ENCODE measurements at regions not wholly inside any gene's neighbourhood (a gene's known extent, or its start where the extent isn't known, plus 50 kb on each side); places are given as distances from the start of the nearest gene placed in this dataset.

DNA sequence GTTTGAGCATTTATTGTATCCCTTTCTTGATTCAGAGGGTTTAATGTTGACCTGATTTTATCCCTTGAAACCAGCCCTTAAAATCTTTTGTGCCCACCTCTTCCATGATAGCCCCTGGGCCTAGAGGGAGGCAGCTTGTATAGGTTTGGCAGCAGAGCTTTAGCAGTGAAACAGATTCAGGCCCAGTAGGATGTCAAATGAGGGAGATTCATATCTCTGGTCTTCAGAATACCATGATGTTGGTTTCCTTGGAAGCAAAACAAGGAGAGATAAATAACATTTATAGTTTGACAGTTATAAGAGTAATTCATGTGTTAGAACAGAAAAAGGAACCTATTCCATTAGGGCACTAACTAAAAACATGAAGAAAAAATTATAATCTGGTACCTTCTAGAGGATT is 649.2 kb downstream of the METTL4 start:
- no peak for DNase-seq (ENCODE audit: low read depth)

DNA sequence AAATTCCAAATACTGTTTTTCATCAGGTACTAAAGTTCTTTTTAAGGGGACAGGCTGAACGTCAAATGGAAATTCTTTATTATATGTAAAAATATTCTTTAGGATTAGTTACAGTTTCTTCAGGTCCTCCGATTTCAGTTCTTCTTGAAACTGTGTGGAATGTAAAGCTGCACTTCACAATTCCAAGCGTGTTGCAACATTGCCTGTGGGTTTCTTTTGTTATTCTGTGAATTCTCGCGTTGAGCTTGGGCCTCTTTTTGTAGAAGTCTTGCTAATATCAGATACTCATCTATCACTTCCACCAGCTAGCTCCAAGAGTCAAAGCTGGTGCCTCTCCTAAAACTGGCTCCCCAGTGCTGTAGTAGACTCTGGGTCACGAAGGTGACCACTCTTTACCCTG is 642.6 kb downstream of the METTL4 start:
- DNase-seq (ENCODE audit: low read depth): no peak

DNA sequence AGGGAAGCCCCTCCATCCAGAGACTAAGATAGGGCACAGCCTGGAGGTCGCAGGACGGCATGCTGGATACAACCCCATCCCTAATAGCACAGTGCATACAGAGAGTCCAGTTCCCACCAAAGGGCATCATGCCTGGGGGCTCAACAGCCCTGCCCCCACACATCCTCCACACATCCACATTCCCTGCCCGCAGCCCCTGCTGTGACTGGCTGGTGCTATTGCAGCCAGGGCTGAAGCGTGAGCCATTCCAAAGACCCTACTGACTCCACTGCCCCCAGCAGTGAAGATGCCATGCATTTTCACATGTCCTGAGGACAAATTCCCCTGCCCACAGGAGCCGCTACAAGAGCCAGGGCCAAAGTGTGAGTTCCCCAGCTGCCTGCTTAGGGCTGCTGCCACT is 641.6 kb downstream of the METTL4 start:
- DNase-seq (ENCODE audit: low read depth): no peak

DNA sequence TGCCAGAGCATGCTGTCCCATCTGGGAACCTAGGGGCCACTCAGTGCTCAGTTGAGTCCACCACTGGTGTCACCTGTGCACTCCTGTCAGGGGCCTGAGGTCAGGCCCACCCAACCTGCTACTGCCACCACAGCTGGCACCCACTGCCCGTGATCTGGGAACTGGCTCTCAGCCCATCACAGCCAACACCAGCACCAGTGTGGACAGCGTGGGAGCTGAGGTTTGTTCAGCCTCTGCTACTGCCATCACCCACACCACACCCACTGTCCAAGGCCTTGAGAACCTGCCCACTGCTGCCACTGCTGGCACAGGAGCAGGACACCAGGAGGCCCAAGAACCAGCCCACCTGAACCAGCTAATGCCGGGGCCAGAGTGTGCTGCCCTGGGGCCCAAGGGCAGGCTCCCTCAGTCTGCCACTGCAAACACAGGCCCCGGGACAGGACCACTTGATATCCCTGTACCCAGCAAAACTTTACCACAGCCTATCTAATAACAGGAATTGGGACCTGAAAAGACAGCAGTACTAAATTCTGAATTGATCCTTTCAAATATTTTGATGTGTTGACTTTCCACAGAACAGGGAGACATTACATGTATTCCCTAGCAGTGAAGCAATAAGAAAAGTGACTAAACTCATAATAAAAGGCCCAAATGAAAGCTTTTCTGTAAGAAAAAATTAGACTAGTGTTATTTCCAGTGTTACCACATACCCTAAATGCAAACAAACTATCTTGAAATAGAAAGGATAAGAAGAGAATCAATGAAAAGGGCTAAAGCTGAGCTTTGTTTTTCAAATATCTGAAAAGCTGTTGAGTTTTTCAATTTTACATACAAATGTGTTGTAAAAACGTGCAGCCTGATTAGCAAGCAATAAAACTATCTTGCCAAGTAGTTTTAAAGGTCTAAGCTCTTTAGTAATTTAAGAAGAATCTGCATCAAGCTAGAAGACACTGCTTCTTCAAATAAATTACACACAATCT is 640.7 kb downstream of the METTL4 start:
- DNase-seq (ENCODE audit: low read depth): no peak

DNA sequence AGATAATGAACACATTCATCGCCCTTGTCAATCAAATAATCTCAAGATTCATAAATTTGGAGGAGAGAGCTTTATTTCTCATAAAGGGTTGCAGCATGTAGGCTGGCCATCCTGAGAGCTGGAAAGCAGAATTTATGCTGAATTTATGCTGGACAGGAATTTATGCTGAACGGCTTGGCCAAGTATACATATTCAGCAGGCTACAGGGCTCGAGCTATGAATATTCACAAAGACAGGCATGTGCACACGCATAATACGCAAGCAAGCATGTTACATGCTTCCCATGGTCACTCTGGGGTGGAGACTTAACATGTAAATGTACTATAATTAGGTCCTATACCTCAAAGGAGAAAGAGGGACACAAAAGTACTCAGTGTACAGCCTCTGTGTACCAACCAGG is 618.8 kb downstream of the METTL4 start:
- no peak for DNase-seq (ENCODE audit: low read depth)

DNA sequence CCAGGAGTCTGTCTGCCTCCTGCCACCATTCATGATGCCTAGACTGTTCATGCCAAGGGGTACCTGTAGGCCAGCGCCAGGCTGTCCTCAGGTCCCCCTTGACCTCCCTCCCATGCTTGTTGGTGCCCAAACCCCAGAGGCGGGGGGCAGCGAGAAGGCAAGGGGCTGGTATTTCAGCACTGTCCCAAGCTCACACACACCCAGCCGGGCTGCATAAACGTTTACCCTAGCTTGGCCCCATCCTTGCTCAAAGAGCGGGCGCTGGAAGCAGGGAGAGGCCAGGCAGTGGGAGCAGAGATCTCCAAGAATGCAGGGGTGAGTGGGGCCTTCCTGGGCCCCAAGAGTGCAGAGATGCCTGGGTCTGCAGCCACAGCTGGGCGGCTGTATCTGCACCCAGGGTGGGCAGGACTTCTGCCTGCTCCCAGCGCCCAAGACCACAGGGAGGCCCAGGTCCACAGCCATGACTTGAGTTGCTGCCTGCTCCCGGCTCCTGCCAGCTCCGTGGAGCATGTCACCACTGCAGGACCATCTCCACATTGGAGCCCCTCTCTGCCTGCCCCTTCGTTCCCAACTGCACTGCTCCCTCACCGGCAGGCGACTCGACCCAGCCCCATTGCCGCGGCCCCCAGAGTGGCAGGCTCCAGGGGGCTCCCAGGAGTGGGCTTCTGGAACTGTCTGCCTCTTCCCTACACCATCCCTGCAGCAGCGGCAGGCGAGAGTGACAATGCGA is 616.6 kb downstream of the METTL4 start:
- no peak for DNase-seq (ENCODE audit: low read depth)

DNA sequence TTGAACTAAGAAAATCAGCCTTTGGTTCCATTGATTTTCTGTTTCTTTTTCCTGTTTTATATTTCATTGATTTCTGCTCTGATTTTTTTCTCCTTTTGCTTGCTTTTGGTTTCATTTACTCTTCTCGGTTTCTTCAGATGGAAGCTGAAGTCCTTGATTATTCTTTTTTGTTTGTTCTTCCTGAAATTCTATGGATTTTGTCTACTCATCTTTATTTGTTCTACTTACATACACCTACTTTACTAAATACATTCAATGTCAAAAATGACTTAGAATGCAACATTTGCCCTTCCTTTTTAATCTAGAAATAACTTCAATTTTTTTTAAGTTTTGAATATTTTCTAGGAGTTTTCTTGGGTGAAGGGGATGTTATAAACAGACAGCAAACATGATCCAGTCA is 612.5 kb downstream of the METTL4 start:
- no peak for DNase-seq (ENCODE audit: low read depth)

DNA sequence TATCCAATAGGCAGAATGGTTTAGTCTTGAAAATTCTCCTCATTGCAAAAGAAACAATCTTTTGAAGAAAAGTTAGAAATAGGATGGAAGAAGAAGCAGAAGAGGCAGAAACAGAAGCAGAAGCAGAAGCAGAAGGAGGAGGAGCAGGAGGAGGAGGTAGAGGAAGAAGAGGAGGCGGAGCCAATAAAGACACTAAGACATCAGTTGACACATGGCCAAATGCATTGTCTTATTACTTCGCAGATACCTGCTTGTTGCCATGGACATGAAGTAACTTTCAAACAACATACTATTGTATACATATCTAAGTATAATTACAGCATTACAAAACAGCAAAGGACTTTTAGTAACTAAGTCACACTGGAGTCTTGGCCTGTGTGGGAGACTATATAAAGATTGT is 606.3 kb downstream of the METTL4 start:
- no peak for DNase-seq (ENCODE audit: low read depth)

DNA sequence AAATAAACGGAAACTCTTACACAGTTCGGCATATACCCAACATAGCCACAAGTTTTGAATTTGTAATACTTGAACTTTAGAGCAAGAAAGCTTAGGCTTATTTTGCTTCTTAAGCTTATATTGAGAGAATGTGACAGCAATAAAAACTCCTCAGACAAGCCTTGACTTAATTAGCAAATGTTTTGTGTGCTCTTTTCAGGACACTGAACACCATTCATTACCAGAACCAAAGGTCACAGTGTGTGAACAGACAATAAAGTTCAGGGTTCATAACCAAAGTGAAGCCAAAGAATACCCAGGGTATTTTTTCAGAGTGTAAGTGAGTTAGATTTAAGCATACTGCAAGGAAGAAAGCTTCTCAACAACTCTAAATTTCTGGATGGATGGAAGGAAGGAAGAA is 605.8 kb downstream of the METTL4 start:
- DNase-seq (ENCODE audit: low read depth): no peak

DNA sequence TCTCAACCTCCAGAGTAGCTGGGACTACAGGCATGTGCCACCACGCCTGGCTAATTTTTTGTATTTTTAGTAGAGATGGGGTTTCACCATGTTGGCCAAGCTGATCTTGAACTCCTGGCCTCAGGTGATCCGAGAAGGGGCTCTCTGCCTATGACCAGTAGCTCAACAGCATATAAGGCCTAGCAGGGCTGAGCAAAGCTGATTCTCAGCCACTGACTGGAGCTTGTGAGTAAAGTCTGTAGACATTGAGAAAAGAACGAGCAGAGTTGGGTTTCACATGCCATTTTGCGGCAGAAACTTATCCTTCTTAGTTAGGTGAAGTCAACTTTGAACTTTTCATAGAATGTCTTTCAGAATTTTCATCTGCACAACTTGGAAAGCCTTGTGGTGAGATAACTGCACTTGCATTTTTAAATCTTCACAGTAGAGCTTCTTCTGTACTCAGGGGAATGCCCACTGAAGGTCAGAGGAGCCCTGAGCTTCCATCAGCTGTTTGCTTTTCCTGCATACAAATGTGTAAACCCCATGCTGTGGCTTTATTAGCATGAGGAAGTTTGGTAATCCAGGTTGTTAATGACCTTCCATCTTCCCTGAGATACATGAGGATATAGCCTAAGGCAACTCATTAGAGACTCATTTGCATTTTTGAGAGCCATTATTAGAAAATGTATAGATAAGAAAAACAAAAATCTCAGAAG is 602.4 kb downstream of the METTL4 start:
- no peak for DNase-seq (ENCODE audit: low read depth)

DNA sequence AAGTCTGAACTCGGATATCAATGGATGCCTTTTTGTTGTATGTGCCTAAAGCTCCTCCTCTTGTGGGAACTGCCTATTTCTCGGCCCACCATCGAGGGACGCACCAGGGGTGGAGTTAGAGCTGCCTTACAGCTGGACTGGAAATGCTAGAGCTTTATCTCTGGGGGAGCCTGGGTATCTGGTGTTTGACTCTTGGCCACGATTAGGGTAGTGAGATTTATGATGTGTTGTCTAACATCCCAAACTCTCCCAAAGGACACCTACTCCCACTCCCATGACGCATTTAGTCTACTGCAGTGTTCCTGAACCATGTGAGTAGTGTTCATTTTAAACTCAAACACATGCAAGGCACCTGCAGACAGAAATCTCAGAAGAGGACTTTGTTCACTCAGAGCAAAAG is 594.8 kb downstream of the METTL4 start:
- no peak for DNase-seq (ENCODE audit: low read depth)

DNA sequence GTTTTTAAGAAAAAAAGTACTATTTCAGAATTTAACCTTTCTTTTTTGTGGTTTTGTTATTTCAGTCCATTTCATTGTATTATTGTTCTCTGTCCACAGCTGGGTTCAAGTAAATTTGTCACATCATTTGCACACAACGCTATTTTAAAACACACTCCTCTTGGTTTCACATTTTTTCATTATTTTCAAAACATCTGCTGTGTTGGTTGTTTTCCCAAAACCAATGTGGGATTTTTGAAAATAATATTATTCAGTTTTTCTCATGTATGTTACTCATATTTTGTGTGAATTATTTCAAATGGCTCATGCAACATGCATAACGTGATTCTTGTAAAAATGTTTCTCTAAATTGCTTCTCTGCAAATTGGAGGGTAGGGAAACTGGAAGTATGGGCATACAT is 589.2 kb downstream of the METTL4 start:
- DNase-seq (ENCODE audit: low read depth): no peak

DNA sequence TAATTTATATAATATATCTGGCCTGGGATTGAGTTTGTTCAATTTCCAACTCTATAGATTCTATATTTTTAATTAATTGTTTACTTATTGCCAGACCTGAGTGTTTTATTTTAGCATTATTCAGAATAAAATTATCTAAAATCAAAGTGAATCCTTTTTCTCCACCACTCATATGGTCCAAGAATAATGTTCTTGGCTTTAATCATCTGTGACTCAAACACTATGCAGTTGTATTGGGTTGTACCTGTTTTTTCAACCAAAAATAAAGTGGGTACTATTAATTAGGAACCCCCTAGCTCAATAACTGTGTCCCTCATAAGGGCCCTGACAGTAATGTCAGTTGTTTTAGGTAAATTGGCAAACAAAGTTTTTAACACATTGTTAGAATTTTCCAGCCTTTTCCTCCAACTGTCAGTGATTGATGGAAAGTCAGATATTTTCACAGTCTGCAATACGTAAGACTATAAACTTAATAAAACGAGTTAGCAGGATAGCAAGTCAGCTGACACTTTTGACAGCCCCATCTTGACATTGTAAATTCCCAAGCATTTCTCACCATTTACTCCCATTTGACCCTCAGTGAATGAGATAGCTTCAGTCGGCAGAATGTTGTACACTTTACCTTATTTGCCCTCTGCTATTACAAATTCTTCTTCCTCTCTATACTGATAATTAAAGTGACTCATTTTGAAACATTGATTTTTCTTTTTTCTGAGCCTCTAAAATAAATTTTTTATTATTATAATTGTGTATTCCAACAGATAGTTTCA is 587.4 kb downstream of the METTL4 start:
- DNase-seq (ENCODE audit: low read depth): no peak

DNA sequence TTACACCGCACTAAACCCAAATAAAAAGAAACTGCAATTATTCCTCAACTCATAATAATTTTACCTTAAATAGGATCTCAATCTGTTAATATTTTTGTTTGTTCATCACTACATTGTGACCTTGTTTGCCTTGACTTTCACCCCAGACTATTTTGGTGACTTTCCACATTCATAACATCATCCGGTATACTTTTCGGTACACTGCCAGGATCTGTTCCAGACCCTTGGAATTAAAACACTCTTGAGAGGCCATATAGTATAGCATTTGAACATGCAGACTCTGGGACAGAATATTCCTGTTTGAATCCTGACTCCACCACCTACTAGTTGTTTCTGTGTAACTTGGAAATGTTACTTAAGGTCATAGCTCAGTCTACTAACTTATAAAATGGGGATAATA is 577.4 kb downstream of the METTL4 start:
- DNase-seq (ENCODE audit: low read depth): no peak

DNA sequence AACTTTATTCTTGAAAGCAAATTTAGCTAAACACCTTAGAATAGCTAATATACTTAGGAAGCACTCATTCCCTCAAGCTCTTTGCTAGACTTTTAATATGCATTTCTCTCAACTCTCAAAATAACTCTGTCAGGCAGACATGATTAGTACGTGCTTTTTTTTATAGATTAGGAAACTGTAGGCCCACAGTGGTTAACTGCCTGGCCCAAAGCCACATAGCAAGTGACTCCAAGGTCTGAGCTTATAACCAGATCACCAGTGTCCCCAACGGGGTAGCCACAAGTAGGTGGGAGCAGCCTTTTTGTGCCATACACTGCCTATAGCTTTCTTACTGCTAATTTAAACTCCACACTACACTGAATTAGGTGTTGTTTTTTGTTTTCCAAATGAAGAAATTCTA is 576.8 kb downstream of the METTL4 start:
- no peak for DNase-seq (ENCODE audit: low read depth)

DNA sequence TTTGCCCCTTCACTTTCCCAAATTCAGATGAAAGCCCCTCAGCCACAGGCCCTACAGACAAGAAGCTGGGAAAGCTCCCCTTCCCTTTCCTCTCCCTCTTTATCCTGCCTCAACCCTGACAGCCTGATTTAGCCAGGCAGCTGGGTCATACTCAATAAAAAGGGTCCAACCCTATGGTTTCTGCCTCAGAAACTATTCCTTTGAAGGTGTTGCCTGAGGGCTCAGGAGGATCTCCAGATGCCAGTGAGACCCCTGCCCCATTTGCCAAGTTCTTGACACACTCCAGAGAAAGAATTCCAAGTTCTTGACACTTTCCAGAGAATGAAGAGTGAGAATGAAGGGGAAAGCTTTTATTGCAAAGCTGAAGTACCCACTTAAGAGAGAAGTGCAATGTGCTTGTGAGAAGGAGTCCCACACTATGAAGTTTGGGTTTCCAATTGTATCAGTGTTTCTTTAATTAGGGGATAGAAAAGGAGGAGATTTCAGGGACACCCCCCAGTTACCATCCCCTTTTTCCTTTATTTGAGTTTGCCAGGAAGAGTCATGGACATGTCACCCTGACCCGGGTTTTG is 576.2 kb downstream of the METTL4 start:
- DNase-seq (ENCODE audit: low read depth): no peak

DNA sequence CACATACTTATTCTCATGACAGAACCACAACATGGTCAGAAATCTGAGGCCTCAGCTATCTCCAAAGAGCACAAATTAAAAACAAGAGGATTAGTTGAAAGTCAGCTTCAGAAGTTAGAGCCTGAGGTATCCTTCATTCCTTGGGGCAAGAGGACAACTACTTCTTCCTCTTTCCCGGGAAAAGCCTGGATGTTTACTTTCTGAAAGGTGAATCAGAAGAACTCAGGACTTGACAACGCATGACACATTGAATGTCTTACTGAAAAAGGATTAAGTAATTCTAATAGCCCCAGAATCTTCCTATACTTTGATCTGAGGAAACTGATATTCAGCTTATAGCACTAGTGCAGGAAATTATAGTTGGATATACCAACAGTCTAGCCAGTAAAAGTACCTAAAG is 573.2 kb downstream of the METTL4 start:
- no peak for DNase-seq (ENCODE audit: low read depth)

DNA sequence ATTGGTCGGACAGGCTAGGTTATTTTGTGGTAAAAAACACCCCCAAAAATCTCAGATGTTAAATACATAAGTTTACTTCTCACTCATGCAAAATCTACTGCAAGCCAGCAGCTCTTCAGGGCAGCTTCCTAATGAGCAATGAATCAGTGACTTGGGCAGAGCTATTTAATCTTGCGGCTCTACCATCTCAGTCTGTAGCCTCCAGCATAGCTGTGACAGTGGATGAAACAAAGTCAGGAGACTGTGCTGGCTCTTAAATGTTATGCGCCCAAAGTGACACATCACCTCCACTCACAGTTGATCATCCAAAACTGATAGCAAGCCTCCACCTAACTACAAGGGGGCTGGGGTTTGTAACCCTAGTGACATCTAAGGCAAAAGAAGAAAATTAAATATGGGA is 571.9 kb downstream of the METTL4 start:
- no peak for DNase-seq (ENCODE audit: low read depth)

DNA sequence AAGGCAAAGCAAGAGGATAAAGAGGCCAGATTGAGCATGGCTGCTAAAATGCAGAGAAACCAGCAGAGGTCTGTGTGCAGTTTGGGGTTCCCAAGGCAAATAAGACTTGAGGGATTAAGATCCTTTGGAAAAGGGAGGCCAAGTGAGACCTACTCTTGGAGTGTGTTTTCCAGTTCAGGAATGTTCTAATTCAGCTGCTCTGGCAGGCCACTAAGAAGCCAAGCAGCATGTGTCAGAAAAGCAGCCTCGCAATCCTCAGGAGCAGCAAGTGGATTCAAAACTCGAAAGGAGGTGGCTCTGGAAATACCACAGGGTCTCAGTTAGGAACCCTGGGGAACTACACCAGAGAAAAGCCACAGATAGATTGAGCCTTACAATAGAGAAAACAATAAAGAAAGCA is 569.2 kb downstream of the METTL4 start:
- DNase-seq (ENCODE audit: low read depth): peak; percentile 6

DNA sequence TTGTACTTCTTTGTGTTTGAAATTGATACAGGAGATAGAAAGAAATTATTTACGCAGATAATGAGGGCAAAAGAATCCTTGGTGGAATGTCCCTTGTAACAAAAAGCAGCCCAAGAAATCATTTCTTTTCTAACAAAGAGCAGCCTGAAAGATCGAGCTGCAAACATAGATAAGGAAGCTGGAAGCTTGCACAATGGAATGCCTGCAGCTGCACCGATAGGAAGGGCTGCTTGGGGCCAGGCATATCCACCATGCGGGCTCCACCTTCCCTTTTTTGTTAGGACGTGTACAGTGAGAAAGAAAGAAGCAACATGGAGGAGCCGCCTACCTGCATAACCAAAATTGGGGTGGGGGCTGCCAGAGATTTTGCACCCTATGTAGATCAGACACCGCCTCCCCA is 568.7 kb downstream of the METTL4 start:
- DNase-seq (ENCODE audit: low read depth): no peak
